ENCODE measurements at regions not wholly inside any gene's neighbourhood (a gene's known extent, or its start where the extent isn't known, plus 50 kb on each side); places are given as distances from the start of the nearest gene placed in this dataset.

DNA sequence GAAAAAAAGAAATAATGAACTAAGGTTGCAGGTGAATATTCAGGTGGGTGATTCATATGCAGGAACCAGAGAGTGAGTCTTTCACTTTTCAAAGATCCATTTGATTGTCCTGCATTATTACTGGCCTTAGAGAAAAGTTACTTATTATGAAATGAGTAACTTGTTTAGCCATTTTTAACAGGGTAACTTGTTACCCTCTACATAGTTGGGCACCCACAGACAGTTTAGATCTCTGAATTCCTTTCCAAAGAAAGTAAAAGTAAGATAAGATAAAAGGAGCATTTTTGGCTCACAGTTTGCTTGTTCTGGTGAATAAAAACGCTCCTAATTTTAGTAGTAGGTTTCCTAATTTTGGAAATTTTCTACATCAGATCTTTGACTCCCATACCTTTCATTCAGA lies 54.1 kb upstream of the DAB2 start:
- TF ChIP-seq, protein P1, sequence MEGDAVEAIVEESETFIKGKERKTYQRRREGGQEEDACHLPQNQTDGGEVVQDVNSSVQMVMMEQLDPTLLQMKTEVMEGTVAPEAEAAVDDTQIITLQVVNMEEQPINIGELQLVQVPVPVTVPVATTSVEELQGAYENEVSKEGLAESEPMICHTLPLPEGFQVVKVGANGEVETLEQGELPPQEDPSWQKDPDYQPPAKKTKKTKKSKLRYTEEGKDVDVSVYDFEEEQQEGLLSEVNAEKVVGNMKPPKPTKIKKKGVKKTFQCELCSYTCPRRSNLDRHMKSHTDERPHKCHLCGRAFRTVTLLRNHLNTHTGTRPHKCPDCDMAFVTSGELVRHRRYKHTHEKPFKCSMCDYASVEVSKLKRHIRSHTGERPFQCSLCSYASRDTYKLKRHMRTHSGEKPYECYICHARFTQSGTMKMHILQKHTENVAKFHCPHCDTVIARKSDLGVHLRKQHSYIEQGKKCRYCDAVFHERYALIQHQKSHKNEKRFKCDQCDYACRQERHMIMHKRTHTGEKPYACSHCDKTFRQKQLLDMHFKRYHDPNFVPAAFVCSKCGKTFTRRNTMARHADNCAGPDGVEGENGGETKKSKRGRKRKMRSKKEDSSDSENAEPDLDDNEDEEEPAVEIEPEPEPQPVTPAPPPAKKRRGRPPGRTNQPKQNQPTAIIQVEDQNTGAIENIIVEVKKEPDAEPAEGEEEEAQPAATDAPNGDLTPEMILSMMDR (conservative IDR thresholded peaks at IDR 0.05 in 1 of 2, IDR thresholded peaks at IDR 0.05 in 1 of 2; ENCODE audit: low read depth in 1 of 2, low read length in 2 of 2), result no peak
- no peak for TF ChIP-seq EZH2 (IDR thresholded peaks at IDR 0.05; ENCODE audit: low read length, missing control alignments)

Data from fibroblast of lung (primary cell).